ENCODE measurements at regions not wholly inside any gene's neighbourhood (a gene's known extent, or its start where the extent isn't known, plus 50 kb on each side); places are given as distances from the start of the nearest gene placed in this dataset.

GRCh38 chr21:17725339-17725738 is 93.8 kb downstream of the C21orf91 start:
- Mint-ChIP-seq H3K36me3 (ENCODE audit: low read depth) (no peaks in the 10 kb centered on the region), H3K27ac (no peak overlapping the region), H3K4me3 (no peak overlapping the region), H3K4me1 (no peaks in the 10 kb centered on the region), H3K9me3 (no peaks in the 10 kb centered on the region), H3K27me3 (no peaks in the 10 kb centered on the region)
- DNase-seq (no peak), ATAC-seq (ENCODE audit: low read depth) (no peak)
- ChIA-PET POLR2A (no interaction called here), CTCF (no interaction called here)
- intact Hi-C loops (cut with micrococcal nuclease) = loop anchor here (2.0 to 5.0 kb wide), 2 partner anchors 17 to 92 kb away; partner anchors contain the start of gene C21orf91
- TF ChIP-seq CTCF (IDR thresholded peaks at IDR 0.05) = no peak

GRCh38 chr21:17712887-17713286 is 100.2 kb upstream of the BTG3 start:
- H3K36me3 Mint-ChIP-seq (ENCODE audit: low read depth) = no peaks in the 10 kb centered on the region
- no peak for TF ChIP-seq CTCF (IDR thresholded peaks at IDR 0.05)
- intact Hi-C loops (cut with micrococcal nuclease) = no loop called here
- H3K27ac Mint-ChIP-seq = no peak overlapping the region
- ChIA-PET CTCF (no interaction called here), POLR2A (interaction anchor here (1.5 kb wide), 1 partner anchor 107 kb away, joined by 5 read pairs; no protein-coding TSS in a partner anchor)
- no peak for DNase-seq
- H3K27me3 Mint-ChIP-seq = peaks cover 4% of the 10 kb centered on the region
- ATAC-seq (ENCODE audit: low read depth) = no peak
- peaks cover 4% of the 10 kb centered on the region for H3K9me3 Mint-ChIP-seq
- no peak overlapping the region for H3K4me3 Mint-ChIP-seq
- H3K4me1 Mint-ChIP-seq = peaks cover 8% of the 10 kb centered on the region

- TF ChIP-seq CTCF (IDR thresholded peaks at IDR 0.05) = no peak
- Mint-ChIP-seq H3K36me3 (ENCODE audit: low read depth) (no peaks in the 10 kb centered on the region), H3K27me3 (peaks cover 2% of the 10 kb centered on the region), H3K9me3 (peaks cover 4% of the 10 kb centered on the region), H3K4me3 (no peak overlapping the region), H3K4me1 (peaks cover 8% of the 10 kb centered on the region), H3K27ac (no peak overlapping the region)
- ChIA-PET CTCF (no interaction called here), POLR2A (no interaction called here)
- DNase-seq = no peak
- intact Hi-C loops (cut with micrococcal nuclease) = no loop called here
- no peak for ATAC-seq (ENCODE audit: low read depth)
These were observed 99.2 kb upstream of the BTG3 start for GRCh38 chr21:17711896-17712295.

GRCh38 chr21:17709266-17709611 is 96.5 kb upstream of the BTG3 start:
- H3K4me3 Mint-ChIP-seq = no peak overlapping the region
- DNase-seq (no peak), ATAC-seq (ENCODE audit: low read depth) (no peak)

GRCh38 chr21:17708522-17709265 is 96.0 kb upstream of the BTG3 start:
- no peak for DNase-seq
- Mint-ChIP-seq H3K27ac (no peak overlapping the region), H3K36me3 (ENCODE audit: low read depth) (no peaks in the 10 kb centered on the region), H3K4me1 (peaks cover 8% of the 10 kb centered on the region), H3K9me3 (peaks cover 4% of the 10 kb centered on the region), H3K27me3 (no peaks in the 10 kb centered on the region), H3K4me3 (no peak overlapping the region)
- ChIA-PET POLR2A (no interaction called here), CTCF (no interaction called here)
- intact Hi-C loops (cut with micrococcal nuclease) = loop anchor here (2.0 kb wide), 1 partner anchor 16 kb away; no protein-coding TSS in a partner anchor
- no peak for TF ChIP-seq CTCF (IDR thresholded peaks at IDR 0.05)
- ATAC-seq (ENCODE audit: low read depth) = no peak

More at GRCh38 chr21:17709266-17709611, 96.5 kb upstream of the BTG3 start:
- TF ChIP-seq CTCF (IDR thresholded peaks at IDR 0.05) = no peak
- POLR2A ChIA-PET = no interaction called here
- CTCF ChIA-PET = no interaction called here
- Mint-ChIP-seq H3K27ac (no peak overlapping the region), H3K36me3 (ENCODE audit: low read depth) (no peaks in the 10 kb centered on the region), H3K27me3 (no peaks in the 10 kb centered on the region), H3K4me1 (peaks cover 8% of the 10 kb centered on the region), H3K9me3 (peaks cover 4% of the 10 kb centered on the region)
- intact Hi-C loops (cut with micrococcal nuclease) = loop anchor here (2.0 kb wide), 1 partner anchor 16 kb away; no protein-coding TSS in a partner anchor

Measured in activated B cell treated with CpG ODN at 0.5 μM for 24 hours (primary cell).